ENCODE measurements at regions not wholly inside any gene's neighbourhood (a gene's known extent, or its start where the extent isn't known, plus 50 kb on each side); places are given as distances from the start of the nearest gene placed in this dataset.

DNA sequence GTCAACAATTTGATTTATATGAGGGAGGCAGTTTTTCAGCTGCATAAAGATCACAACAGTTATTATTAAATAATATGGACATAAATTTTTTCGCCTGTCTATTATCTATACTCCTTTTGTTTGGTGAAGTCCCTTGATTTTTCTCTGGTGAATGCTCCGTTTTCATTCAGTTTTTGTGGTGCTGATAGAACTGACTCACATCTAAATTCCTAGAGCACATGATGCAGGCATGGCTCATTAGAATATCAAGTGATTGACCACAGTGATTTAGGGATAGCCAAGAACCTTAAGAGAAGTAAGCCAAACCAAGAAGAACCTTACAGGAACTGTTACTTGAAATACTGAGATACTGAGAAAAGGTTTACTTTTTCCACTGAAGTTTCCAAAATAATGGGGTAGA, 208.9 kb downstream of the PRR20E start:
- H4K20me1 ChIP-seq (ENCODE audit: insufficient read depth): no peaks in the 10 kb centered on the region
- CTCF ChIA-PET: no interaction called here
- no peaks in the 10 kb centered on the region for H3K27me3 ChIP-seq (ENCODE audit: insufficient read depth, low read depth)
- no peak for DNase-seq
- no peak overlapping the region for H3K4me3 ChIP-seq
- H3F3A ChIP-seq (ENCODE audit: insufficient read depth, low read depth): no peaks in the 10 kb centered on the region
- no peaks in the 10 kb centered on the region for H3K79me2 ChIP-seq (ENCODE audit: low read depth)
- no peak overlapping the region for H3K4me2 ChIP-seq
- TF ChIP-seq, protein P1, sequence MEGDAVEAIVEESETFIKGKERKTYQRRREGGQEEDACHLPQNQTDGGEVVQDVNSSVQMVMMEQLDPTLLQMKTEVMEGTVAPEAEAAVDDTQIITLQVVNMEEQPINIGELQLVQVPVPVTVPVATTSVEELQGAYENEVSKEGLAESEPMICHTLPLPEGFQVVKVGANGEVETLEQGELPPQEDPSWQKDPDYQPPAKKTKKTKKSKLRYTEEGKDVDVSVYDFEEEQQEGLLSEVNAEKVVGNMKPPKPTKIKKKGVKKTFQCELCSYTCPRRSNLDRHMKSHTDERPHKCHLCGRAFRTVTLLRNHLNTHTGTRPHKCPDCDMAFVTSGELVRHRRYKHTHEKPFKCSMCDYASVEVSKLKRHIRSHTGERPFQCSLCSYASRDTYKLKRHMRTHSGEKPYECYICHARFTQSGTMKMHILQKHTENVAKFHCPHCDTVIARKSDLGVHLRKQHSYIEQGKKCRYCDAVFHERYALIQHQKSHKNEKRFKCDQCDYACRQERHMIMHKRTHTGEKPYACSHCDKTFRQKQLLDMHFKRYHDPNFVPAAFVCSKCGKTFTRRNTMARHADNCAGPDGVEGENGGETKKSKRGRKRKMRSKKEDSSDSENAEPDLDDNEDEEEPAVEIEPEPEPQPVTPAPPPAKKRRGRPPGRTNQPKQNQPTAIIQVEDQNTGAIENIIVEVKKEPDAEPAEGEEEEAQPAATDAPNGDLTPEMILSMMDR (conservative IDR thresholded peaks at IDR 0.05): no peak
- TF ChIP-seq EZH2 (IDR thresholded peaks at IDR 0.05; ENCODE audit: low read depth): no peak
- H3K9me2 ChIP-seq (ENCODE audit: insufficient read depth): no peaks in the 10 kb centered on the region
- POLR2A ChIA-PET (ENCODE audit: unreplicated experiment): no interaction called here
- no peaks in the 10 kb centered on the region for H3K36me3 ChIP-seq (ENCODE audit: low read depth)
- H2AFZ ChIP-seq: no peak overlapping the region
- no peak overlapping the region for H3K27ac ChIP-seq
- BruUV-seq (replicated peaks): no TSS peak
- intact Hi-C loops (cut with micrococcal nuclease; ENCODE audit: unreplicated experiment): no loop called here
- no peaks in the 10 kb centered on the region for H3K4me1 ChIP-seq (replicated peaks; ENCODE audit: insufficient read depth)
- H3K9me3 ChIP-seq (ENCODE audit: insufficient read depth, low read depth): no peaks in the 10 kb centered on the region; the same call in 1 of the 2 replicates

DNA sequence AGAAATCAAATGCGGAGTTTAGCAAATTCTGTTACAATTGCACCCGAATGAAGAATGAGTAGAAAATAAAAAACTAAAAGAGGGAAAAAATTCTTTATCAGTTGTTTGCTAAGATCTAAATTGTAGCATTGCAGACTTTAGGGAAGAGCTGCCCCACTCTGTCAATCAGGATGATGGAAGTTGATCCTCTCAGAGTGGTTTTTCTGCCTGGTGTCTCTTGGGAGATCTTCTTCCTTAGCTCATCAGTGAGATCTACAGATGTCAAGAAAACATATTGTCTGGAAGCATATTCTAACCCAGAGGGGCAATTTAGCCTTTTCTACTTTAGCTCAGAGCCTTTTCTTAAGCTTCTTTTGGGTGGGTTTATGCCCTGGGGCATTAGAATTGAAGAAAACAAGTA, 223.2 kb upstream of the PCDH17 start:
- Histone ChIP-seq H3K4me3 (no peak overlapping the region), H3K27ac (no peak overlapping the region), H3K4me1 (replicated peaks; ENCODE audit: insufficient read depth) (no peaks in the 10 kb centered on the region), H3K4me2 (no peak overlapping the region), H3F3A (ENCODE audit: insufficient read depth, low read depth) (no peaks in the 10 kb centered on the region), H3K36me3 (ENCODE audit: low read depth) (no peaks in the 10 kb centered on the region), H3K79me2 (ENCODE audit: low read depth) (no peaks in the 10 kb centered on the region), H3K27me3 (ENCODE audit: insufficient read depth, low read depth) (no peaks in the 10 kb centered on the region), H3K9me2 (ENCODE audit: insufficient read depth) (no peaks in the 10 kb centered on the region), H2AFZ (no peak overlapping the region), H3K9me3 (ENCODE audit: insufficient read depth, low read depth) (no peaks in the 10 kb centered on the region), H4K20me1 (ENCODE audit: insufficient read depth) (no peaks in the 10 kb centered on the region)
- ChIA-PET CTCF (no interaction called here), POLR2A (ENCODE audit: unreplicated experiment) (no interaction called here)
- TF ChIP-seq, protein P1 (conservative IDR thresholded peaks at IDR 0.05): no peak
- TF ChIP-seq EZH2 (IDR thresholded peaks at IDR 0.05; ENCODE audit: low read depth): no peak
- intact Hi-C loops (cut with micrococcal nuclease; ENCODE audit: unreplicated experiment): no loop called here
- no TSS peak for BruUV-seq (replicated peaks)
- no peak for DNase-seq

DNA sequence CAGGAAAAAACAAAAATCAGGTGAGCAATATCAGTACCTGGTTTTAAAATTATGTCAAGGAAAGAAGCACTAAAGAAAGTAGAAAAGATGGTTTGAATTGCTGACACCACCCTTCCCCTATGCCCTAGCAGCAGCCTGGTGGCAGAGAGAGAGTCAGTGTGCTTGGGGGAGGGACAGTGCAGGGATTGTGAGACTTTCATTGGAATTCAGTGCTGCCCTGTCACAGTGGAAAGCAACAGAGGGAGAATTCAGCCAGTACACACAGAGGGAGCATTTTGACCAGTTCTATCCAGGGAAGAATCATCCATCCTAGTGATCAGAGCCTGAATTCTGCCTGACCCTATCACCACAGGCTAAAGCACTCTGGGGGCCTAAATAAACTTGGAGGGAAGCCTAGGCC, 222.4 kb upstream of the PCDH17 start:
- ChIA-PET POLR2A (ENCODE audit: unreplicated experiment) (no interaction called here), CTCF (no interaction called here)
- H4K20me1 ChIP-seq (ENCODE audit: insufficient read depth): no peaks in the 10 kb centered on the region
- no peak overlapping the region for H3K4me2 ChIP-seq
- no peak overlapping the region for H2AFZ ChIP-seq
- no peak for TF ChIP-seq EZH2 (IDR thresholded peaks at IDR 0.05; ENCODE audit: low read depth)
- TF ChIP-seq, protein P1 (conservative IDR thresholded peaks at IDR 0.05): no peak
- no peaks in the 10 kb centered on the region for H3F3A ChIP-seq (ENCODE audit: insufficient read depth, low read depth)
- H3K4me1 ChIP-seq (replicated peaks; ENCODE audit: insufficient read depth): no peaks in the 10 kb centered on the region
- H3K9me3 ChIP-seq (ENCODE audit: insufficient read depth, low read depth): no peaks in the 10 kb centered on the region
- no peaks in the 10 kb centered on the region for H3K9me2 ChIP-seq (ENCODE audit: insufficient read depth)
- intact Hi-C loops (cut with micrococcal nuclease; ENCODE audit: unreplicated experiment): no loop called here
- no peak overlapping the region for H3K27ac ChIP-seq
- DNase-seq: no peak
- H3K4me3 ChIP-seq: no peak overlapping the region
- no peaks in the 10 kb centered on the region for H3K36me3 ChIP-seq (ENCODE audit: low read depth)
- H3K27me3 ChIP-seq (ENCODE audit: insufficient read depth, low read depth): no peaks in the 10 kb centered on the region
- no peaks in the 10 kb centered on the region for H3K79me2 ChIP-seq (ENCODE audit: low read depth)
- no TSS peak for BruUV-seq (replicated peaks)
